Karpas-422 (cell line): ENCODE measurements at regions not wholly inside any gene's neighbourhood (a gene's known extent, or its start where the extent isn't known, plus 50 kb on each side); places are given as distances from the start of the nearest gene placed in this dataset.

Experiments
- DNase-seq: peaks from one replicate; pipeline ENCODE4 v3.0.0-alpha.2; 2015
- H2AFZ ChIP-seq: fragments of 200-600 bp; sonication (generic); 2 replicates; pipeline ENCODE4 v1.6.1; 2014; ENCODE audit warnings: antibody characterized with exemption, low read length, mixed read lengths
- H3K27ac ChIP-seq: fragments of 200-600 bp; sonication (generic); 2 replicates; pipeline ENCODE4 v1.5.1; 2014; ENCODE audit warnings: mild to moderate bottlenecking, low read length, moderate library complexity
- H3K27me3 ChIP-seq: fragments of 200-600 bp; sonication (generic); 2 replicates; pipeline ENCODE4 v1.6.1; 2014; ENCODE audit warnings: low read length, mixed read lengths
- H3K36me3 ChIP-seq: fragments of 200-600 bp; sonication (generic); 2 replicates; pipeline ENCODE4 v1.6.1; 2014; ENCODE audit warnings: low read length, mixed read lengths; ENCODE audit not compliant: insufficient read depth
- H3K4me1 ChIP-seq: fragments of 200-600 bp; sonication (generic); 2 replicates; pipeline ENCODE4 v1.6.1; 2014; ENCODE audit warnings: mild to moderate bottlenecking, low read length, mixed read lengths
- H3K4me2 ChIP-seq: fragments of 200-600 bp; sonication (generic); 2 replicates; pipeline ENCODE4 v1.6.1; 2014; ENCODE audit warnings: low read length, low read depth, mild to moderate bottlenecking; ENCODE audit not compliant: poor library complexity, severe bottlenecking
- H3K4me3 ChIP-seq: fragments of 200-600 bp; sonication (generic); 2 replicates; pipeline ENCODE4 v1.5.1; 2014; ENCODE audit warnings: mild to moderate bottlenecking, antibody characterized with exemption, low read length, mixed read lengths
- H3K79me2 ChIP-seq: fragments of 200-600 bp; sonication (generic); 2 replicates; pipeline ENCODE4 v1.6.1; 2014; ENCODE audit warnings: mild to moderate bottlenecking, low read length, mixed read lengths
- H3K9ac ChIP-seq: fragments of 200-600 bp; sonication (generic); 2 replicates; pipeline ENCODE4 v1.6.0; 2014; ENCODE audit warnings: low read length
- H3K9me2 ChIP-seq: fragments of 200-600 bp; sonication (generic), shearing (Covaris generic); replicated peaks from 2 replicates; pipeline ENCODE4 v1.6.0; 2014; ENCODE audit warnings: mild to moderate bottlenecking, low read length, moderate library complexity; ENCODE audit not compliant: insufficient read depth
- H3K9me3 ChIP-seq: fragments of 300-700, 200-600 bp; sonication (generic); 2 replicates; pipeline ENCODE4 v1.6.1; 2014; ENCODE audit warnings: low read length, mixed read lengths
- H4K20me1 ChIP-seq: fragments of 200-600 bp; sonication (generic); 2 replicates; pipeline ENCODE4 v1.6.1; 2014; ENCODE audit warnings: mild to moderate bottlenecking, antibody characterized with exemption, low read length, low read depth; ENCODE audit not compliant: insufficient read depth

- H3K4me1 ChIP-seq, result no peaks in the 10 kb centered on the region
- no peak overlapping the region for H3K4me2 ChIP-seq
- DNase-seq, result no peak
- no peaks in the 10 kb centered on the region for H3K27me3 ChIP-seq
- H2AFZ ChIP-seq, result no peak overlapping the region
- H4K20me1 ChIP-seq, result no peaks in the 10 kb centered on the region
- no peaks in the 10 kb centered on the region for H3K36me3 ChIP-seq
- no peak overlapping the region for H3K4me3 ChIP-seq
- H3K79me2 ChIP-seq, result no peaks in the 10 kb centered on the region
- no peak overlapping the region for H3K9ac ChIP-seq
- H3K27ac ChIP-seq, result no peak overlapping the region
- no peaks in the 10 kb centered on the region for H3K9me2 ChIP-seq
- no peaks in the 10 kb centered on the region for H3K9me3 ChIP-seq
Measured at GRCh38 chr18:4807604-4808293, 352.6 kb upstream of the DLGAP1 start.

- Histone ChIP-seq H3K4me2 (no peak overlapping the region), H3K27ac (no peak overlapping the region), H3K9me2 (no peaks in the 10 kb centered on the region), H2AFZ (no peak overlapping the region), H3K4me1 (no peaks in the 10 kb centered on the region), H3K9ac (no peak overlapping the region), H3K79me2 (no peaks in the 10 kb centered on the region), H4K20me1 (no peaks in the 10 kb centered on the region), H3K9me3 (no peaks in the 10 kb centered on the region), H3K27me3 (no peaks in the 10 kb centered on the region), H3K36me3 (no peaks in the 10 kb centered on the region), H3K4me3 (no peak overlapping the region)
- DNase-seq, result no peak
Measured at GRCh38 chr18:4806331-4806730, 351.2 kb upstream of the DLGAP1 start.

- Histone ChIP-seq H4K20me1 (no peaks in the 10 kb centered on the region), H3K9me2 (no peaks in the 10 kb centered on the region), H3K27me3 (no peaks in the 10 kb centered on the region), H2AFZ (no peak overlapping the region), H3K9ac (no peak overlapping the region), H3K4me3 (no peak overlapping the region), H3K9me3 (no peaks in the 10 kb centered on the region), H3K27ac (no peak overlapping the region), H3K36me3 (no peaks in the 10 kb centered on the region), H3K4me2 (no peak overlapping the region), H3K4me1 (no peaks in the 10 kb centered on the region), H3K79me2 (no peaks in the 10 kb centered on the region)
- no peak for DNase-seq
Measured at GRCh38 chr18:4802296-4802695, 347.2 kb upstream of the DLGAP1 start.

GRCh38 chr18:4801151-4801550 lies 346.0 kb upstream of the DLGAP1 start:
- H3K4me3 ChIP-seq, result no peak overlapping the region
- no peaks in the 10 kb centered on the region for H3K36me3 ChIP-seq
- no peak overlapping the region for H2AFZ ChIP-seq
- no peaks in the 10 kb centered on the region for H3K9me3 ChIP-seq
- no peaks in the 10 kb centered on the region for H3K27me3 ChIP-seq
- H3K4me2 ChIP-seq, result no peak overlapping the region
- H3K79me2 ChIP-seq, result no peaks in the 10 kb centered on the region
- no peak for DNase-seq
- no peaks in the 10 kb centered on the region for H4K20me1 ChIP-seq
- H3K4me1 ChIP-seq, result no peaks in the 10 kb centered on the region
- no peaks in the 10 kb centered on the region for H3K9me2 ChIP-seq
- no peak overlapping the region for H3K27ac ChIP-seq
- no peak overlapping the region for H3K9ac ChIP-seq

- Histone ChIP-seq H4K20me1 (no peaks in the 10 kb centered on the region), H3K79me2 (no peaks in the 10 kb centered on the region), H3K36me3 (no peaks in the 10 kb centered on the region), H3K4me2 (no peak overlapping the region), H3K4me1 (no peaks in the 10 kb centered on the region), H2AFZ (no peak overlapping the region), H3K9me2 (no peaks in the 10 kb centered on the region), H3K27me3 (no peaks in the 10 kb centered on the region), H3K4me3 (no peak overlapping the region), H3K9ac (no peak overlapping the region), H3K27ac (no peak overlapping the region), H3K9me3 (no peaks in the 10 kb centered on the region)
- DNase-seq, result no peak
Measured at GRCh38 chr18:4797002-4797685, 342.0 kb upstream of the DLGAP1 start.

GRCh38 chr18:4789506-4789905 lies 334.4 kb upstream of the DLGAP1 start:
- H2AFZ ChIP-seq, result no peak overlapping the region
- H4K20me1 ChIP-seq, result no peaks in the 10 kb centered on the region
- H3K9ac ChIP-seq, result no peak overlapping the region
- H3K4me1 ChIP-seq, result no peaks in the 10 kb centered on the region
- no peak overlapping the region for H3K4me2 ChIP-seq
- DNase-seq, result peak; percentile 63
- no peaks in the 10 kb centered on the region for H3K9me3 ChIP-seq
- no peaks in the 10 kb centered on the region for H3K9me2 ChIP-seq
- H3K36me3 ChIP-seq, result no peaks in the 10 kb centered on the region
- no peaks in the 10 kb centered on the region for H3K27me3 ChIP-seq
- H3K79me2 ChIP-seq, result no peaks in the 10 kb centered on the region
- H3K27ac ChIP-seq, result no peak overlapping the region
- H3K4me3 ChIP-seq, result no peak overlapping the region

- Histone ChIP-seq H3K4me3 (no peak overlapping the region), H3K9me3 (no peaks in the 10 kb centered on the region), H3K36me3 (no peaks in the 10 kb centered on the region), H3K79me2 (no peaks in the 10 kb centered on the region), H2AFZ (no peak overlapping the region), H3K9ac (no peak overlapping the region), H4K20me1 (no peaks in the 10 kb centered on the region), H3K9me2 (no peaks in the 10 kb centered on the region), H3K4me2 (no peak overlapping the region), H3K4me1 (no peaks in the 10 kb centered on the region), H3K27ac (no peak overlapping the region), H3K27me3 (no peaks in the 10 kb centered on the region)
- DNase-seq, result no peak
Measured at GRCh38 chr18:4781873-4782272, 326.8 kb upstream of the DLGAP1 start.

GRCh38 chr18:4765401-4765800 lies 310.3 kb upstream of the DLGAP1 start:
- Histone ChIP-seq H3K27ac (no peak overlapping the region), H3K79me2 (no peaks in the 10 kb centered on the region), H3K9me2 (no peaks in the 10 kb centered on the region), H3K27me3 (no peaks in the 10 kb centered on the region), H4K20me1 (no peaks in the 10 kb centered on the region), H3K4me3 (no peak overlapping the region), H3K4me1 (no peaks in the 10 kb centered on the region), H3K9me3 (no peaks in the 10 kb centered on the region), H3K4me2 (no peak overlapping the region), H3K9ac (no peak overlapping the region), H3K36me3 (no peaks in the 10 kb centered on the region), H2AFZ (no peak overlapping the region)
- no peak for DNase-seq
